A549 (cell line): ENCODE measurements at regions not wholly inside any gene's neighbourhood (a gene's known extent, or its start where the extent isn't known, plus 50 kb on each side); places are given as distances from the start of the nearest gene placed in this dataset.

Source experiments
- ATAC-seq, 2 experiments: fragments of 200-7000 bp in 1 of 2; fragments of >200 bp in 1 of 2; cut with Nextera tagmentation in 1 of 2; cut with Tn5 transposase in 1 of 2; 3 replicates each; pipeline versions ENCODE4 v1.8.0 to v1.9.1; 2018 to 2020; ENCODE audit warnings: mild to moderate bottlenecking in 1 of 2, moderate library complexity in 1 of 2
- CTCF ChIA-PET: fragments of 300-600 bp; sonication (Branson Sonifier 250); formaldehyde crosslinking; extraction: SDS; loops from one replicate; lab custom pipeline; 2021; ENCODE audit warnings: antibody characterized with exemption, inconsistent platforms; lab: Yijun Ruan, JAX
- POLR2A ChIA-PET: fragments of 350-600 bp; formaldehyde crosslinking; extraction: SDS; loops from one replicate; lab custom pipeline; 2021; ENCODE audit warnings: antibody characterized with exemption, inconsistent platforms; lab: Yijun Ruan, JAX
- DNase-seq, 2 experiments: peaks; one replicate each; pipeline versions ENCODE4 v3.0.0 to v3.0.0-alpha.2; 2011 to 2016; ENCODE audit warnings: low read depth in 1 of 2, low spot score in 1 of 2
- FAIRE-seq: peaks from 2 replicates; lab custom pipeline; 2011; peaks lifted over from hg19 to GRCh38; lab: Jason Lieb, UNC
- H3K27ac ChIP-seq, 2 experiments: fragments of >200 bp; sonication (Bioruptor Twin); formaldehyde crosslinking; 3 replicates each; pipeline ENCODE4 v1.5.1; 2016 to 2017
- H3K4me1 ChIP-seq: fragments of >200 bp; sonication (Bioruptor Twin); formaldehyde crosslinking; 3 replicates; pipeline ENCODE4 v1.6.1; 2016
- H3K4me2 ChIP-seq: fragments of >200 bp; sonication (Bioruptor Twin); formaldehyde crosslinking; 3 replicates; pipeline ENCODE4 v1.6.1; 2016
- H3K4me3 ChIP-seq: fragments of >200 bp; sonication (Bioruptor Twin); formaldehyde crosslinking; 3 replicates; pipeline ENCODE4 v1.5.1; 2016
- H3K9me3 ChIP-seq: fragments of >200 bp; sonication (Bioruptor Twin); formaldehyde crosslinking; 3 replicates; pipeline ENCODE4 v1.6.1; 2016
- BHLHE40 ChIP-seq: IDR thresholded peaks from 2 replicates; pipeline ENCODE4 v1.6.1; 2012; ENCODE audit warnings: low read depth, low read length, inconsistent platforms
- CBX2 ChIP-seq: fragments of 200-600 bp; sonication (generic); IDR thresholded peaks from 2 replicates; pipeline ENCODE4 v1.6.1; 2016; ENCODE audit warnings: low read depth, mild to moderate bottlenecking, borderline replicate concordance
- ESRRA ChIP-seq: fragments of 150-350 bp; IDR thresholded peaks from 2 replicates; pipeline ENCODE4 v1.6.1; 2014; ENCODE audit warnings: mild to moderate bottlenecking, low read length, borderline replicate concordance
- FOSL2 ChIP-seq, 2 experiments: fragments of 450-650 bp in 1 of 2; fragments of >200 bp in 1 of 2; sonication (Bioruptor Twin) in 1 of 2; formaldehyde crosslinking; IDR thresholded peaks; 2 replicates each; pipeline versions ENCODE4 v1.5.0 to v1.6.1; 2016 to 2020; ENCODE audit warnings: mild to moderate bottlenecking in 1 of 2, moderate library complexity in 1 of 2
- HOXB13 ChIP-seq: fragments of 250-450 bp; sonication (Bioruptor Pico); IDR thresholded peaks from 2 replicates; pipeline ENCODE4 v1.5.0; 2020; ENCODE audit warnings: low read depth, mild to moderate bottlenecking, moderate library complexity
- JUN ChIP-seq, 2 experiments: fragments of >200 bp; sonication (Bioruptor Twin); formaldehyde crosslinking; IDR thresholded peaks; 2 replicates in 1 of 2; 3 replicates in 1 of 2; pipeline ENCODE4 v1.6.1; 2016 to 2017
- KDM1A ChIP-seq: fragments of 200-600 bp; sonication (generic); IDR thresholded peaks from 2 replicates; pipeline ENCODE4 v1.6.1; 2016; ENCODE audit warnings: low read depth, mild to moderate bottlenecking
- MAFK ChIP-seq: fragments of 450-650 bp; IDR thresholded peaks from 2 replicates; pipeline ENCODE4 v1.6.1; 2014; ENCODE audit not compliant: partially characterized antibody
- MAX ChIP-seq: IDR thresholded peaks from 2 replicates; pipeline ENCODE4 v1.6.1; 2012
- NFE2L2 ChIP-seq: fragments of 150-350 bp; conservative IDR thresholded peaks from 2 replicates; pipeline ENCODE4 v1.6.1; 2014; ENCODE audit warnings: low read length
- NR3C1 ChIP-seq: fragments of >200 bp; sonication (Bioruptor Twin); formaldehyde crosslinking; IDR thresholded peaks from 3 replicates; pipeline ENCODE4 v1.6.1; 2017
- REST ChIP-seq: fragments of 200-600 bp; sonication (generic); IDR thresholded peaks from 2 replicates; pipeline ENCODE4 v1.6.1; 2016; ENCODE audit warnings: antibody characterized with exemption, mild to moderate bottlenecking, moderate library complexity
- RFX5 ChIP-seq: fragments of 450-650 bp; IDR thresholded peaks from 2 replicates; pipeline ENCODE4 v1.7.1; 2014; ENCODE audit warnings: antibody characterized with exemption, mild to moderate bottlenecking, moderate library complexity
- SMC3 ChIP-seq: fragments of >200 bp; sonication (Bioruptor Twin); formaldehyde crosslinking; IDR thresholded peaks from 3 replicates; pipeline ENCODE4 v1.6.1; 2018; ENCODE audit warnings: inconsistent platforms
- TFCP2L1 ChIP-seq: fragments of 250-450 bp; sonication (Bioruptor Pico); IDR thresholded peaks from 2 replicates; pipeline ENCODE4 v1.5.0; 2021; ENCODE audit warnings: mild to moderate bottlenecking
- ZFP36 ChIP-seq: fragments of 450-650 bp; IDR thresholded peaks from 2 replicates; pipeline ENCODE4 v1.6.1; 2014; ENCODE audit warnings: borderline replicate concordance; ENCODE audit not compliant: partially characterized antibody
- WGBS: methylation state at CpG from one replicate; pipeline ENCODE4 v1.1.6; 2017; ENCODE audit errors: missing lambda C conversion rate; 5-methylcytosine and 5-hydroxymethylcytosine counted together
- TF ChIP-seq, protein P1 (sequence below): fragments of 150-350 bp; IDR thresholded peaks from 2 replicates; pipeline ENCODE4 v1.6.1; 2014; ENCODE audit warnings: low read depth, mild to moderate bottlenecking, low read length
- TF ChIP-seq, protein P2 (sequence below): fragments of 250-450 bp; sonication (Bioruptor Pico); IDR thresholded peaks from 2 replicates; pipeline ENCODE4 v1.5.0; 2020; ENCODE audit warnings: low read depth, mild to moderate bottlenecking, moderate library complexity

DNA sequence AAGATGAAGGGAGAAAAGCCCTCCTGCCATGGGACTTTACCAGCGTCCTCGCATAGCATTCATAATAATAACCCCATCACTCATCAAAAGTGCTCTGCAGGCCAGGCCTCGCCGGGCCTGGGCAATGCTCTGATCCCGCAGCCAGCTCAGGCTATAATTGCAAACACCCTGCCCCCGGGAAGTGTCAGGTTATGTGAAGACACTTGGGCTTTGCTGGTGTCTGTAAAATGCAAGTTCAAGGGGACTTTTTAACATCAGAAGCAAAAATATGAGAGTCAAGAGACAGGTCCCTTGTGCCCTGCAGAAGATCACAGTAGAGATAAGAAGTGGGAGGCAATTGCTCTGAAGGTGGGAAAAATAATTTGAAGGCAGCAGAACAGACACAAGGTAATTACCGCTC, 381.0 kb downstream of the MAFB start:
- no peak overlapping the region for H3K4me2 ChIP-seq
- ChIA-PET POLR2A (no interaction called here), CTCF (no interaction called here)
- TF ChIP-seq RFX5 (no peak), NFE2L2 (no peak), CBX2 (no peak)
- H3K4me1 ChIP-seq: no peaks in the 10 kb centered on the region
- H3K9me3 ChIP-seq: no peaks in the 10 kb centered on the region
- no peak overlapping the region for H3K4me3 ChIP-seq
- H3K27ac ChIP-seq: no peak overlapping the region
- FAIRE-seq (no peak), DNase-seq (no peak), ATAC-seq (no peak)
- WGBS: 10% methylated on average over 7 of the region's 7 CpGs

- Histone ChIP-seq H3K4me1 (no peaks in the 10 kb centered on the region), H3K4me3 (no peak overlapping the region), H3K4me2 (no peak overlapping the region), H3K27ac (no peak overlapping the region), H3K9me3 (no peaks in the 10 kb centered on the region)
- ATAC-seq: no peak
- TF ChIP-seq ZFP36 (no peak), HOXB13 (CRISPR knock-in tag) (no peak), MAFK (no peak), FOSL2 (IDR thresholded peaks at IDR 0.05) (no peak), FOSL2 (CRISPR knock-in tag; IDR thresholded peaks at IDR 0.05) (no peak), SMC3 (no peak)
- ChIA-PET CTCF (no interaction called here), POLR2A (no interaction called here)
- FAIRE-seq: no peak
- WGBS: 0% methylated on average over 3 of the region's 3 CpGs
- DNase-seq: no peak
Measured at GRCh38 chr20:40307268-40307667, 381.8 kb downstream of the MAFB start.

- CTCF ChIA-PET: no interaction called here
Measured at GRCh38 chr20:40305303-40305702, 383.7 kb downstream of the MAFB start.

More at GRCh38 chr20:40305303-40305702, 383.7 kb downstream of the MAFB start:
- H3K27ac ChIP-seq: no peak overlapping the region
- ATAC-seq (no peak), FAIRE-seq (no peak), DNase-seq (no peak)
- no peak overlapping the region for H3K4me2 ChIP-seq
- TF ChIP-seq BHLHE40: no peak
- TF ChIP-seq REST: no peak
- no peak for TF ChIP-seq KDM1A
- no peak for TF ChIP-seq TFCP2L1 (CRISPR knock-in tag)
- TF ChIP-seq MAX: no peak
- no peak for TF ChIP-seq JUN (IDR thresholded peaks at IDR 0.05)
- TF ChIP-seq NR3C1: no peak
- TF ChIP-seq, protein P1, sequence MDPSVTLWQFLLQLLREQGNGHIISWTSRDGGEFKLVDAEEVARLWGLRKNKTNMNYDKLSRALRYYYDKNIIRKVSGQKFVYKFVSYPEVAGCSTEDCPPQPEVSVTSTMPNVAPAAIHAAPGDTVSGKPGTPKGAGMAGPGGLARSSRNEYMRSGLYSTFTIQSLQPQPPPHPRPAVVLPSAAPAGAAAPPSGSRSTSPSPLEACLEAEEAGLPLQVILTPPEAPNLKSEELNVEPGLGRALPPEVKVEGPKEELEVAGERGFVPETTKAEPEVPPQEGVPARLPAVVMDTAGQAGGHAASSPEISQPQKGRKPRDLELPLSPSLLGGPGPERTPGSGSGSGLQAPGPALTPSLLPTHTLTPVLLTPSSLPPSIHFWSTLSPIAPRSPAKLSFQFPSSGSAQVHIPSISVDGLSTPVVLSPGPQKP: no peak
- TF ChIP-seq, protein P2, sequence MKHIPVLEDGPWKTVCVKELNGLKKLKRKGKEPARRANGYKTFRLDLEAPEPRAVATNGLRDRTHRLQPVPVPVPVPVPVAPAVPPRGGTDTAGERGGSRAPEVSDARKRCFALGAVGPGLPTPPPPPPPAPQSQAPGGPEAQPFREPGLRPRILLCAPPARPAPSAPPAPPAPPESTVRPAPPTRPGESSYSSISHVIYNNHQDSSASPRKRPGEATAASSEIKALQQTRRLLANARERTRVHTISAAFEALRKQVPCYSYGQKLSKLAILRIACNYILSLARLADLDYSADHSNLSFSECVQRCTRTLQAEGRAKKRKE (CRISPR knock-in tag): no peak
- no peak for TF ChIP-seq ESRRA
- H3K4me3 ChIP-seq: no peak overlapping the region
- H3K9me3 ChIP-seq: no peaks in the 10 kb centered on the region
- POLR2A ChIA-PET: no interaction called here
- no peaks in the 10 kb centered on the region for H3K4me1 ChIP-seq
- WGBS: 0% methylated on average over 2 of the region's 2 CpGs
